ENCODE measurements at regions not wholly inside any gene's neighbourhood (a gene's known extent, or its start where the extent isn't known, plus 50 kb on each side); places are given as distances from the start of the nearest gene placed in this dataset.

DNA sequence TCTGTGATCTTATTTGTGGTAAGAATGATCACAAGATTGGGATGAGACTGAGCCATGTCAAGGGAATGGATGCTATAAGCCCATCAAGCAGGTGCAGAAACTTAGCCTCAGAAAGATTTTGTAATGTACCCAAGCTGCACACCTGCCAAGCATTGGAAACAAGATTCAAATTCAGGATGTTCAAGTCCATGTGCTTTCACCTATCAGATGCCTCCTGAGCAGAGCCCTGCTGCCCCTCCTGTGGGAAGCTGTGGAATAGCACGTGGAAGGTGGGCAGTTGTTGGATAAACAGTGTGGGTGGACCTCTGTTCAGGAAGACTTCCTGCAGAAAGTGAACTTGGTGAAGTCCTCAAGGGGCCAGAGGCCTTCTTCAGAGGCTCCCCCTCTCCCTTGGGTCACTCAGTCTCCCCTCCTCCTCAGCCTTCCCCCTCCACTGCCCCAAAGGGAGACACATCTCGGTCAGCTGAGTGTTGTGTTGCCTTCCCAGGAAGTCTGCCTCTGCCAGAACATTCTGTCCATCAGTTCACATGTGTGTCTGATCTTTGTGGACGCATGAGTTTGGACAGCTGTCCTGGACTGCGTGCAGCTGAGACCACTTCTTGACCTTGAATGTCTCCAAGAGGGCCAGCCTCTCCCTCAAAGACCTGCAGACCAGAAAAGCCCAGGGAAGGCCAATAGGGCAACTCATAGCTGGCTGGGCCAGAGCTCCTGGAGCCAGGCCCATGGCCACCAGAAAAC, 186.1 kb downstream of the INHBB start (continued):
- TF ChIP-seq, protein P1, sequence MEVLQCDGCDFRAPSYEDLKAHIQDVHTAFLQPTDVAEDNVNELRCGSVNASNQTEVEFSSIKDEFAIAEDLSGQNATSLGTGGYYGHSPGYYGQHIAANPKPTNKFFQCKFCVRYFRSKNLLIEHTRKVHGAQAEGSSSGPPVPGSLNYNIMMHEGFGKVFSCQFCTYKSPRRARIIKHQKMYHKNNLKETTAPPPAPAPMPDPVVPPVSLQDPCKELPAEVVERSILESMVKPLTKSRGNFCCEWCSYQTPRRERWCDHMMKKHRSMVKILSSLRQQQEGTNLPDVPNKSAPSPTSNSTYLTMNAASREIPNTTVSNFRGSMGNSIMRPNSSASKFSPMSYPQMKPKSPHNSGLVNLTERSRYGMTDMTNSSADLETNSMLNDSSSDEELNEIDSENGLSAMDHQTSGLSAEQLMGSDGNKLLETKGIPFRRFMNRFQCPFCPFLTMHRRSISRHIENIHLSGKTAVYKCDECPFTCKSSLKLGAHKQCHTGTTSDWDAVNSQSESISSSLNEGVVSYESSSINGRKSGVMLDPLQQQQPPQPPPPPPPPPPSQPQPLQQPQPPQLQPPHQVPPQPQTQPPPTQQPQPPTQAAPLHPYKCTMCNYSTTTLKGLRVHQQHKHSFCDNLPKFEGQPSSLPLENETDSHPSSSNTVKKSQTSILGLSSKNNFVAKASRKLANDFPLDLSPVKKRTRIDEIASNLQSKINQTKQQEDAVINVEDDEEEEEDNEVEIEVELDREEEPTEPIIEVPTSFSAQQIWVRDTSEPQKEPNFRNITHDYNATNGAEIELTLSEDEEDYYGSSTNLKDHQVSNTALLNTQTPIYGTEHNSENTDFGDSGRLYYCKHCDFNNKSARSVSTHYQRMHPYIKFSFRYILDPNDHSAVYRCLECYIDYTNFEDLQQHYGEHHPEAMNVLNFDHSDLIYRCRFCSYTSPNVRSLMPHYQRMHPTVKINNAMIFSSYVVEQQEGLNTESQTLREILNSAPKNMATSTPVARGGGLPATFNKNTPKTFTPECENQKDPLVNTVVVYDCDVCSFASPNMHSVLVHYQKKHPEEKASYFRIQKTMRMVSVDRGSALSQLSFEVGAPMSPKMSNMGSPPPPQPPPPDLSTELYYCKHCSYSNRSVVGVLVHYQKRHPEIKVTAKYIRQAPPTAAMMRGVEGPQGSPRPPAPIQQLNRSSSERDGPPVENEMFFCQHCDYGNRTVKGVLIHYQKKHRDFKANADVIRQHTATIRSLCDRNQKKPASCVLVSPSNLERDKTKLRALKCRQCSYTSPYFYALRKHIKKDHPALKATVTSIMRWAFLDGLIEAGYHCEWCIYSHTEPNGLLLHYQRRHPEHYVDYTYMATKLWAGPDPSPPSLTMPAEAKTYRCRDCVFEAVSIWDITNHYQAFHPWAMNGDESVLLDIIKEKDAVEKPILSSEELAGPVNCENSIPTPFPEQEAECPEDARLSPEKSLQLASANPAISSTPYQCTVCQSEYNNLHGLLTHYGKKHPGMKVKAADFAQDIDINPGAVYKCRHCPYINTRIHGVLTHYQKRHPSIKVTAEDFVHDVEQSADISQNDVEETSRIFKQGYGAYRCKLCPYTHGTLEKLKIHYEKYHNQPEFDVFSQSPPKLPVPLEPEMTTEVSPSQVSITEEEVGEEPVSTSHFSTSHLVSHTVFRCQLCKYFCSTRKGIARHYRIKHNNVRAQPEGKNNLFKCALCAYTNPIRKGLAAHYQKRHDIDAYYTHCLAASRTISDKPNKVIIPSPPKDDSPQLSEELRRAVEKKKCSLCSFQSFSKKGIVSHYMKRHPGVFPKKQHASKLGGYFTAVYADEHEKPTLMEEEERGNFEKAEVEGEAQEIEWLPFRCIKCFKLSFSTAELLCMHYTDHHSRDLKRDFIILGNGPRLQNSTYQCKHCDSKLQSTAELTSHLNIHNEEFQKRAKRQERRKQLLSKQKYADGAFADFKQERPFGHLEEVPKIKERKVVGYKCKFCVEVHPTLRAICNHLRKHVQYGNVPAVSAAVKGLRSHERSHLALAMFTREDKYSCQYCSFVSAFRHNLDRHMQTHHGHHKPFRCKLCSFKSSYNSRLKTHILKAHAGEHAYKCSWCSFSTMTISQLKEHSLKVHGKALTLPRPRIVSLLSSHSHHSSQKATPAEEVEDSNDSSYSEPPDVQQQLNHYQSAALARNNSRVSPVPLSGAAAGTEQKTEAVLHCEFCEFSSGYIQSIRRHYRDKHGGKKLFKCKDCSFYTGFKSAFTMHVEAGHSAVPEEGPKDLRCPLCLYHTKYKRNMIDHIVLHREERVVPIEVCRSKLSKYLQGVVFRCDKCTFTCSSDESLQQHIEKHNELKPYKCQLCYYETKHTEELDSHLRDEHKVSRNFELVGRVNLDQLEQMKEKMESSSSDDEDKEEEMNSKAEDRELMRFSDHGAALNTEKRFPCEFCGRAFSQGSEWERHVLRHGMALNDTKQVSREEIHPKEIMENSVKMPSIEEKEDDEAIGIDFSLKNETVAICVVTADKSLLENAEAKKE (CRISPR knock-in tag; IDR thresholded peaks at IDR 0.05): no peak

DNA sequence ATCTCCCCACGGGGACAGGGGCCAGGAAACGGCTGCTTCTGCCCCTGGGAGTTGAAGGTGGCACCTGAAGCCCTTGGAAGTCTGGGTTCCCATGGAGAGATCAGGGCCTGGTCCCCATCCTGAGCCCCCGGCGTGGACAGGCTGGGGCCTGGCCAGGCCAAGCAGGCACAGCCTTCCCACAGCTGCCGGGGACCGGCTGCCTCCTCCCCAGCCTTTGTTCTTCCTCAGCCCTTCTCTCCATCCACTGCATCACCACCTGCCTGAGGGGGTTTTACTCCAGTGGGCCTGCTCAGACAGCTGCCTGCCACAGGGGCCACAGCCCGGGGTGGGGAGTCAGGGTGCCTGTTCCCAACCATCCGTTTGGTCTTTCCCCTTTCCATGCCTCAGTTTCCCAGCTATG, 187.7 kb downstream of the INHBB start:
- no peaks in the 10 kb centered on the region for H3K36me3 Mint-ChIP-seq (ENCODE audit: low read depth)
- H3K27ac Mint-ChIP-seq: no peak overlapping the region
- peaks cover 11% of the 10 kb centered on the region for H3K9me3 Mint-ChIP-seq
- no peaks in the 10 kb centered on the region for H4K20me1 ChIP-seq (replicated peaks; ENCODE audit: insufficient read depth)
- H2AFZ ChIP-seq: no peak overlapping the region
- no peaks in the 10 kb centered on the region for H3K4me1 Mint-ChIP-seq
- H3K79me2 ChIP-seq (replicated peaks; ENCODE audit: insufficient read depth): no peaks in the 10 kb centered on the region
- no peak overlapping the region for H3K4me3 Mint-ChIP-seq
- no peak overlapping the region for H3K4me3 ChIP-seq
- no peak overlapping the region for H3K27ac ChIP-seq (ENCODE audit: low read depth)
- H3F3A ChIP-seq (replicated peaks; ENCODE audit: low read depth): no peaks in the 10 kb centered on the region
- no peaks in the 10 kb centered on the region for H3K9me2 ChIP-seq (ENCODE audit: insufficient read depth)
- H3K36me3 ChIP-seq (ENCODE audit: insufficient read depth): no peaks in the 10 kb centered on the region
- DNase-seq (ENCODE audit: low spot score) (no peak), ATAC-seq (no peak)
- no peaks in the 10 kb centered on the region for H3K4me1 ChIP-seq (ENCODE audit: insufficient read depth)
- no peaks in the 10 kb centered on the region for H3K27me3 ChIP-seq (ENCODE audit: insufficient read depth)
- peaks cover 7% of the 10 kb centered on the region for H3K27me3 Mint-ChIP-seq (ENCODE audit: insufficient read depth, low read depth, poor library complexity)
- H3K4me2 ChIP-seq: no peak overlapping the region
- TF ChIP-seq NANOG (IDR thresholded peaks at IDR 0.05; ENCODE audit: borderline replicate concordance) (no peak), CREB1 (CRISPR knock-in tag; IDR thresholded peaks at IDR 0.05; ENCODE audit: low read depth) (no peak), JUNB (IDR thresholded peaks at IDR 0.05; ENCODE audit: unreplicated experiment) (no peak), STAT1 (IDR thresholded peaks at IDR 0.05; ENCODE audit: unreplicated experiment) (no peak), POLR2AphosphoS5 (IDR thresholded peaks at IDR 0.05; ENCODE audit: low read depth) (no peak)
- TF ChIP-seq, protein P1 (CRISPR knock-in tag; IDR thresholded peaks at IDR 0.05): no peak
